ENCODE measurements at regions not wholly inside any gene's neighbourhood (a gene's known extent, or its start where the extent isn't known, plus 50 kb on each side); places are given as distances from the start of the nearest gene placed in this dataset.

DNA sequence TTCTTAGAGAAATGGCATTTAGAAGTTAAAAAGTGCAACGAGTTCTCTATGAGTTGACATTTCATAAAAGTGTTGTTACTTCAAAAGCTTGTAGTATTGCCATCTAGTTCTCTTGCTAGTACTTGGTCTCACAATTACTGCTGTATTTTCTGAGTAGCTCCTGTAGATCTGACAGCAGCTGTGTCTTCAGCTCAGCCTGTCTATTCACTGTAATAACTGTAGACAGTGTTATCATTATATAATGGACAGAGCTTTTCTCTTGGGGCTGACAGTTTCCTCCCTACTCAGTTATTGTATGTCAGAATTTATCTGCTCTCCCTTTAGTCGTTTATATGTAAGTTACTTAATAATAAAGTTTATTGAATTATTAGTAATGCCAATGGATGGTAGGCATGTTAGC, 388.7 kb upstream of the VSTM2A start:
- TF ChIP-seq RARB (CRISPR knock-in tag; IDR thresholded peaks at IDR 0.05) (no peak), ZFP3 (CRISPR knock-in tag; IDR thresholded peaks at IDR 0.05) (no peak), TOX (CRISPR knock-in tag; IDR thresholded peaks at IDR 0.05; ENCODE audit: borderline replicate concordance) (no peak), BACH2 (CRISPR knock-in tag; IDR thresholded peaks at IDR 0.05; ENCODE audit: borderline replicate concordance) (no peak), ARNTL (CRISPR knock-in tag; IDR thresholded peaks at IDR 0.05; ENCODE audit: borderline replicate concordance, low read depth) (no peak), ZNF70 (CRISPR knock-in tag; IDR thresholded peaks at IDR 0.05) (no peak), ZNF8 (CRISPR knock-in tag; IDR thresholded peaks at IDR 0.05) (no peak), ZC3H10 (CRISPR knock-in tag; IDR thresholded peaks at IDR 0.05) (no peak), ZNF565 (CRISPR knock-in tag; conservative IDR thresholded peaks at IDR 0.05; ENCODE audit: low read depth) (no peak), CSDC2 (CRISPR knock-in tag; IDR thresholded peaks at IDR 0.05) (no peak)
- ATAC-seq: no peak

DNA sequence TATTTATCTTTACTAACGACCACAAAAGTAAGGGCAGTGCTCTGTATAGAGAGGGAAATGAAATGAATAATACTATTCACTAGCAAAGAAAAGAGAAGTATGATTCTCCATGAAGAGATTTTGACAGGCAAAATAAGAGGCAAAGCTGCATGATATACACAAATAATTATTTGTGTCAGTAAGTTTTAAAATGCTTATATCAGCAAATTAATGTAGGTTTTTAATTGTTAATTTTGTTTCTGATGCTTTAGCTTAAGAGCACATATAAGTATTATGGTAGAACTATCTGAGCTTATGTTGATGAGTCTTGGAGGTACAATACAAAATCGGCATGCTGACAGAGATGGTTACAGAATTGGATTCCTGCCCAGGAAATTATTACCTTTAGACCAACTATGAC, 383.1 kb upstream of the VSTM2A start:
- no peak for TF ChIP-seq ZNF565 (CRISPR knock-in tag; conservative IDR thresholded peaks at IDR 0.05; ENCODE audit: low read depth)
- no peak for TF ChIP-seq ESRRG (CRISPR knock-in tag; IDR thresholded peaks at IDR 0.05)
- TF ChIP-seq, protein P1, sequence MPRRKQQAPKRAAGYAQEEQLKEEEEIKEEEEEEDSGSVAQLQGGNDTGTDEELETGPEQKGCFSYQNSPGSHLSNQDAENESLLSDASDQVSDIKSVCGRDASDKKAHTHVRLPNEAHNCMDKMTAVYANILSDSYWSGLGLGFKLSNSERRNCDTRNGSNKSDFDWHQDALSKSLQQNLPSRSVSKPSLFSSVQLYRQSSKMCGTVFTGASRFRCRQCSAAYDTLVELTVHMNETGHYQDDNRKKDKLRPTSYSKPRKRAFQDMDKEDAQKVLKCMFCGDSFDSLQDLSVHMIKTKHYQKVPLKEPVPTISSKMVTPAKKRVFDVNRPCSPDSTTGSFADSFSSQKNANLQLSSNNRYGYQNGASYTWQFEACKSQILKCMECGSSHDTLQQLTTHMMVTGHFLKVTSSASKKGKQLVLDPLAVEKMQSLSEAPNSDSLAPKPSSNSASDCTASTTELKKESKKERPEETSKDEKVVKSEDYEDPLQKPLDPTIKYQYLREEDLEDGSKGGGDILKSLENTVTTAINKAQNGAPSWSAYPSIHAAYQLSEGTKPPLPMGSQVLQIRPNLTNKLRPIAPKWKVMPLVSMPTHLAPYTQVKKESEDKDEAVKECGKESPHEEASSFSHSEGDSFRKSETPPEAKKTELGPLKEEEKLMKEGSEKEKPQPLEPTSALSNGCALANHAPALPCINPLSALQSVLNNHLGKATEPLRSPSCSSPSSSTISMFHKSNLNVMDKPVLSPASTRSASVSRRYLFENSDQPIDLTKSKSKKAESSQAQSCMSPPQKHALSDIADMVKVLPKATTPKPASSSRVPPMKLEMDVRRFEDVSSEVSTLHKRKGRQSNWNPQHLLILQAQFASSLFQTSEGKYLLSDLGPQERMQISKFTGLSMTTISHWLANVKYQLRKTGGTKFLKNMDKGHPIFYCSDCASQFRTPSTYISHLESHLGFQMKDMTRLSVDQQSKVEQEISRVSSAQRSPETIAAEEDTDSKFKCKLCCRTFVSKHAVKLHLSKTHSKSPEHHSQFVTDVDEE (CRISPR knock-in tag; IDR thresholded peaks at IDR 0.05): no peak
- no peak for TF ChIP-seq SNAI2 (CRISPR knock-in tag; IDR thresholded peaks at IDR 0.05)
- TF ChIP-seq, protein P2, sequence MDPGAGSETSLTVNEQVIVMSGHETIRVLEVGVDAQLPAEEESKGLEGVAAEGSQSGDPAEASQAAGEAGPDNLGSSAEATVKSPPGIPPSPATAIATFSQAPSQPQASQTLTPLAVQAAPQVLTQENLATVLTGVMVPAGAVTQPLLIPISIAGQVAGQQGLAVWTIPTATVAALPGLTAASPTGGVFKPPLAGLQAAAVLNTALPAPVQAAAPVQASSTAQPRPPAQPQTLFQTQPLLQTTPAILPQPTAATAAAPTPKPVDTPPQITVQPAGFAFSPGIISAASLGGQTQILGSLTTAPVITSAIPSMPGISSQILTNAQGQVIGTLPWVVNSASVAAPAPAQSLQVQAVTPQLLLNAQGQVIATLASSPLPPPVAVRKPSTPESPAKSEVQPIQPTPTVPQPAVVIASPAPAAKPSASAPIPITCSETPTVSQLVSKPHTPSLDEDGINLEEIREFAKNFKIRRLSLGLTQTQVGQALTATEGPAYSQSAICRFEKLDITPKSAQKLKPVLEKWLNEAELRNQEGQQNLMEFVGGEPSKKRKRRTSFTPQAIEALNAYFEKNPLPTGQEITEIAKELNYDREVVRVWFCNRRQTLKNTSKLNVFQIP (CRISPR knock-in tag; IDR thresholded peaks at IDR 0.05; ENCODE audit: borderline replicate concordance, low read depth): no peak
- TF ChIP-seq, protein P3, sequence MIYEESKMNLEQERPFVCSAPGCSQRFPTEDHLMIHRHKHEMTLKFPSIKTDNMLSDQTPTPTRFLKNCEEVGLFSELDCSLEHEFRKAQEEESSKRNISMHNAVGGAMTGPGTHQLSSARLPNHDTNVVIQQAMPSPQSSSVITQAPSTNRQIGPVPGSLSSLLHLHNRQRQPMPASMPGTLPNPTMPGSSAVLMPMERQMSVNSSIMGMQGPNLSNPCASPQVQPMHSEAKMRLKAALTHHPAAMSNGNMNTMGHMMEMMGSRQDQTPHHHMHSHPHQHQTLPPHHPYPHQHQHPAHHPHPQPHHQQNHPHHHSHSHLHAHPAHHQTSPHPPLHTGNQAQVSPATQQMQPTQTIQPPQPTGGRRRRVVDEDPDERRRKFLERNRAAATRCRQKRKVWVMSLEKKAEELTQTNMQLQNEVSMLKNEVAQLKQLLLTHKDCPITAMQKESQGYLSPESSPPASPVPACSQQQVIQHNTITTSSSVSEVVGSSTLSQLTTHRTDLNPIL (CRISPR knock-in tag; IDR thresholded peaks at IDR 0.05; ENCODE audit: low read depth): no peak
- no peak for TF ChIP-seq ARNTL (CRISPR knock-in tag; IDR thresholded peaks at IDR 0.05; ENCODE audit: borderline replicate concordance, low read depth)
- TF ChIP-seq TCF4 (CRISPR knock-in tag; IDR thresholded peaks at IDR 0.05; ENCODE audit: borderline replicate concordance): no peak
- TF ChIP-seq ZNF70 (CRISPR knock-in tag; IDR thresholded peaks at IDR 0.05): no peak
- TF ChIP-seq PPARA (CRISPR knock-in tag; IDR thresholded peaks at IDR 0.05; ENCODE audit: borderline replicate concordance): no peak
- no peak for ATAC-seq

DNA sequence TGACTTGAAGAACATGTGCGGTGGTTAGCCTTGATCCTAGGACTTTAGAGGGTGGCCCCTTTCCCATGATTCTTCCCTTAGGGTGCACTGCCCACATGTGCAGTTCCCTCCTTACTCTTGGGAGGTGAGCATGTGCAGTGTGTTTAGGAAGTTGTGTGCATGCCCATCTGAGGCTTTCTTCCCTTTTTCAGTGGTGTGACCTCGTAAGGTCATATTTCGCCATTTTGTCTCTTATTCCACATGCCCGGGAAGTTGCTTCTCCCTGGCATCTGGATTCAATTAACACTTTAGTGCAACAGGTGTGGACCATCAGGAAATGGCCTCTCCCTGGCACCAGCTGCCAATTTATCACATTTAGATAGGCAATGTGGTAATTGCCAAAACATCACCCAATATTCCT, 380.6 kb upstream of the VSTM2A start:
- TF ChIP-seq, protein P2 (CRISPR knock-in tag; IDR thresholded peaks at IDR 0.05; ENCODE audit: borderline replicate concordance, low read depth): no peak
- no peak for TF ChIP-seq ZNF565 (CRISPR knock-in tag; conservative IDR thresholded peaks at IDR 0.05; ENCODE audit: low read depth)
- no peak for TF ChIP-seq PPARA (CRISPR knock-in tag; IDR thresholded peaks at IDR 0.05; ENCODE audit: borderline replicate concordance)
- ATAC-seq: no peak

DNA sequence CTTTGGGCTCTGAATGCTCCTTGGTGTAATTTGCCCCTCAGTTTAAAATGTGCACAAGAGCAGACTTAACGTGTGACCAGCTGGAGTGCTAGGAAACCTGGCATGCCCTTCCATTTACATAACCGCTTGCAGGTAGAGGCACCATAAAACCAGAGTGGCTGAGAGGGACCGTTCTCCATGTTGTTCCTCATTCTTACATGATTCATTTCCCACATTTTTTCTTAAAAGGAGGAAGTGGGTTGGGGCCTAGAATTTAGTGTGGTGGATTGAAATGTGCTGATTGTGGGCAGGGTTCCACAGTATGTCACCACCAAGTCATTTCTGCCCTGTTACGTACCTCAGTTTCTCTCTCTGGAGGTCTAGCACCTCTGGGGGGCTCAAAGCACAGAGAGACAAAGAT, 375.8 kb upstream of the VSTM2A start:
- ATAC-seq: no peak
- no peak for TF ChIP-seq TOX (CRISPR knock-in tag; IDR thresholded peaks at IDR 0.05; ENCODE audit: borderline replicate concordance)
- no peak for TF ChIP-seq OSR1 (CRISPR knock-in tag; IDR thresholded peaks at IDR 0.05)
- TF ChIP-seq ZFP30 (CRISPR knock-in tag; IDR thresholded peaks at IDR 0.05): no peak
- no peak for TF ChIP-seq SNAI2 (CRISPR knock-in tag; IDR thresholded peaks at IDR 0.05)
- TF ChIP-seq BACH2 (CRISPR knock-in tag; IDR thresholded peaks at IDR 0.05; ENCODE audit: borderline replicate concordance): no peak
- no peak for TF ChIP-seq ARNTL (CRISPR knock-in tag; IDR thresholded peaks at IDR 0.05; ENCODE audit: borderline replicate concordance, low read depth)
- no peak for TF ChIP-seq GLIS3 (CRISPR knock-in tag; IDR thresholded peaks at IDR 0.05)
- TF ChIP-seq PPARA (CRISPR knock-in tag; IDR thresholded peaks at IDR 0.05; ENCODE audit: borderline replicate concordance): no peak
- TF ChIP-seq, protein P2 (CRISPR knock-in tag; IDR thresholded peaks at IDR 0.05; ENCODE audit: borderline replicate concordance, low read depth): no peak
- TF ChIP-seq, protein P1 (CRISPR knock-in tag; IDR thresholded peaks at IDR 0.05): no peak
- TF ChIP-seq ESRRG (CRISPR knock-in tag; IDR thresholded peaks at IDR 0.05): no peak
- TF ChIP-seq ZNF70 (CRISPR knock-in tag; IDR thresholded peaks at IDR 0.05): no peak
- TF ChIP-seq, protein P3 (CRISPR knock-in tag; IDR thresholded peaks at IDR 0.05; ENCODE audit: low read depth): no peak
